ENCODE measurements at regions not wholly inside any gene's neighbourhood (a gene's known extent, or its start where the extent isn't known, plus 50 kb on each side); places are given as distances from the start of the nearest gene placed in this dataset.

DNA sequence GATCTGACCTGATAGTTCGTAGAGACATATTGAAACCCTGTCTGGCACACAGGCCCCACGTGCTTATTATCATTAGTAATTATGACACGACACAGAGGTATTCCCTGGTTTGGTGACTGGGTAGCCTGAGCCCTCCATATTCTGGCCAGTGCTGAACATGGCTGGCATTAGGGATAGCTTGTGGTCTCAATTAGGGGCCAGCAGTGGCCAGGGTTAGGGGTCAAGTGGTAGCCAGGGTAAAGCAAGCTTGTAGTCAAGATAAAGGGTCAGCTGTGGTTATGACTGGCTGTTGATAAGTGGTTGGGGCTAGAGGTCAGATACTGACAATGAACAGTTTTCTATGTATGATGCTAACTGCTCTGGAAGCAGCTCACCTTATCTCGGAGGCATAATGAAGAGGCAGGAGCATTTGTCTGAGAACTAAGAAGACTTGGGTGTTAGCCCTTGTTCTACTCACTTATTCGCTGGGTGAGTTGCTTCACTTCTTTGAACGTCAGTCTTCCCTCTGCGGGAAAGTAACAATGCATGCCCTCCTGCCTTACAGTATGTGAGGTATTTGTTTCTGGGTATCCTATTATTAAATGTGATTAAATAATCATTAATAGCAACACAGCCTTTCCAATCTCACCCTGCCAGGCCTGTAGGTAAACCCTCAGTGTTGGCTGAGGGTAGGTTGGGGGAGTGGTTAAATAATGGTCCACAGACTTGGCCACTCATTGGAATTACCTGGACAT lies 66.7 kb downstream of the VEGFA start:
- BruUV-seq (replicated peaks), result no TSS peak
- ATAC-seq, result no peak

More for the DNA sequence above, 66.7 kb downstream of the VEGFA start:
- Histone ChIP-seq H3K9ac (ENCODE audit: low read length) (no peak overlapping the region), H3K9me3 (ENCODE audit: low read length) (no peaks in the 10 kb centered on the region), H4K20me1 (ENCODE audit: low read length) (no peaks in the 10 kb centered on the region), H3K36me3 (ENCODE audit: low read depth, low read length) (no peaks in the 10 kb centered on the region), H2AFZ (ENCODE audit: low read length) (no peak overlapping the region), H3K27me3 (ENCODE audit: low read length) (no peaks in the 10 kb centered on the region), H3K79me2 (ENCODE audit: low read length) (no peaks in the 10 kb centered on the region), H3K4me1 (ENCODE audit: insufficient read depth, low read length) (peaks cover 10% of the 10 kb centered on the region; the same call in 1 of the 2 replicates), H3K27ac (ENCODE audit: low read length) (no peak overlapping the region), H3K4me2 (ENCODE audit: low read length) (no peak overlapping the region), H3K4me3 (ENCODE audit: low read length) (no peak overlapping the region), H3F3A (ENCODE audit: low read length, unreplicated experiment) (no peaks in the 10 kb centered on the region), H3K9me2 (replicated peaks; ENCODE audit: low read length) (no peaks in the 10 kb centered on the region)
- ChIA-PET CTCF (no interaction called here), POLR2A (ENCODE audit: unreplicated experiment) (no interaction called here)
- intact Hi-C loops (cut with micrococcal nuclease), result no loop called here
- TF ChIP-seq EZH2 (IDR thresholded peaks at IDR 0.05; ENCODE audit: low read length, unreplicated experiment) (no peak), EZH2phosphoT487 (IDR thresholded peaks at IDR 0.05; ENCODE audit: borderline replicate concordance, low read length) (no peak)
- TF ChIP-seq, protein P1, sequence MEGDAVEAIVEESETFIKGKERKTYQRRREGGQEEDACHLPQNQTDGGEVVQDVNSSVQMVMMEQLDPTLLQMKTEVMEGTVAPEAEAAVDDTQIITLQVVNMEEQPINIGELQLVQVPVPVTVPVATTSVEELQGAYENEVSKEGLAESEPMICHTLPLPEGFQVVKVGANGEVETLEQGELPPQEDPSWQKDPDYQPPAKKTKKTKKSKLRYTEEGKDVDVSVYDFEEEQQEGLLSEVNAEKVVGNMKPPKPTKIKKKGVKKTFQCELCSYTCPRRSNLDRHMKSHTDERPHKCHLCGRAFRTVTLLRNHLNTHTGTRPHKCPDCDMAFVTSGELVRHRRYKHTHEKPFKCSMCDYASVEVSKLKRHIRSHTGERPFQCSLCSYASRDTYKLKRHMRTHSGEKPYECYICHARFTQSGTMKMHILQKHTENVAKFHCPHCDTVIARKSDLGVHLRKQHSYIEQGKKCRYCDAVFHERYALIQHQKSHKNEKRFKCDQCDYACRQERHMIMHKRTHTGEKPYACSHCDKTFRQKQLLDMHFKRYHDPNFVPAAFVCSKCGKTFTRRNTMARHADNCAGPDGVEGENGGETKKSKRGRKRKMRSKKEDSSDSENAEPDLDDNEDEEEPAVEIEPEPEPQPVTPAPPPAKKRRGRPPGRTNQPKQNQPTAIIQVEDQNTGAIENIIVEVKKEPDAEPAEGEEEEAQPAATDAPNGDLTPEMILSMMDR (conservative IDR thresholded peaks at IDR 0.05; ENCODE audit: low read depth, low read length), result no peak
- no peak for DNase-seq
